ENCODE measurements at regions not wholly inside any gene's neighbourhood (a gene's known extent, or its start where the extent isn't known, plus 50 kb on each side); places are given as distances from the start of the nearest gene placed in this dataset.
"Not testable (repeated sequence)": the region's sequence is repeated elsewhere in the genome, so short reads cannot be mapped to it uniquely, and the experiment has no call there.

GRCh38 chr2:64735504-64735903 lies 81.8 kb upstream of the SERTAD2 start:
- ChIA-PET POLR2A (no interaction called here), CTCF (interaction anchor here (0.8 to 2.7 kb wide), 6 partner anchors 8 to 96 kb away, joined by 3 to 8 read pairs (median 6); partner anchors contain the start of gene SERTAD2)
- DNase-seq (ENCODE audit: extremely low spot score): no peak

DNA sequence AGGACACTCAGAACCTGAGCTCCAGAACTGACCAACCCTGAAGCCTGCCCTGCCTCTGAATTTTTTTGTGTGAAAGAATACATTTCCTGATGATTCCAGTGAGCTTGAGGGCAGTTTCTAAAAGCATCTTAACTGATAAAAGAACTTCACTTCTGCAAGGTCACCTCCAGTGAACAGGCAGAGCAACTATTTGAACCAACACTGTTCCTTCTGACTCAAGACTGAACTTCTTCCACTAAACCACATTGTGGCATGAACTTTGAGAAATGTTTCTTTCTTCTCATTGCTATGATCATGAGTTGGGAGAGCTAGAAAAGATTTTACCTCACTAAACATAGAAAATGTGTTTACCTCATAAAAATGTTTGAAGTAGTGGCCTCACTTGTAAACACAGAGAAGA lies 83.8 kb upstream of the SERTAD2 start:
- CTCF ChIA-PET: interaction anchor here (1.4 to 3.0 kb wide), 8 partner anchors 9 to 91 kb away, joined by 3 to 20 read pairs (median 6); partner anchors contain the start of gene SERTAD2
- no peak for TF ChIP-seq CTCF (IDR thresholded peaks at IDR 0.05; ENCODE audit: control extremely low read depth, extremely low read depth, low read depth, missing control alignments)
- POLR2A ChIA-PET: interaction anchor here (0.5 to 1.2 kb wide), 4 partner anchors 10 to 15 kb away, joined by 4 to 7 read pairs (median 4); no protein-coding TSS in a partner anchor
- DNase-seq (ENCODE audit: extremely low spot score): no peak

More at GRCh38 chr2:64735504-64735903, 81.8 kb upstream of the SERTAD2 start:
- no peak for TF ChIP-seq CTCF (IDR thresholded peaks at IDR 0.05; ENCODE audit: control extremely low read depth, extremely low read depth, low read depth, missing control alignments)

GRCh38 chr2:64738026-64738425 lies 84.3 kb upstream of the SERTAD2 start:
- no peak for TF ChIP-seq CTCF (IDR thresholded peaks at IDR 0.05; ENCODE audit: control extremely low read depth, extremely low read depth, low read depth, missing control alignments)
- DNase-seq (ENCODE audit: extremely low spot score): no peak
- ChIA-PET POLR2A (interaction anchor here (1.2 kb wide), 1 partner anchor 13 kb away, joined by 4 read pairs; no protein-coding TSS in a partner anchor), CTCF (interaction anchor here (1.3 to 3.0 kb wide), 8 partner anchors 9 to 92 kb away, joined by 3 to 20 read pairs (median 6); no protein-coding TSS in a partner anchor)

GRCh38 chr2:64742678-64743077 lies 89.0 kb upstream of the SERTAD2 start:
- CTCF ChIA-PET: interaction anchor here (0.8 to 2.3 kb wide), 6 partner anchors 8 to 117 kb away, joined by 3 to 8 read pairs (median 4); no protein-coding TSS in a partner anchor
- no peak for TF ChIP-seq CTCF (IDR thresholded peaks at IDR 0.05; ENCODE audit: control extremely low read depth, extremely low read depth, low read depth, missing control alignments)
- POLR2A ChIA-PET: interaction anchor here (1.9 kb wide), 1 partner anchor 8 kb away, joined by 16 read pairs; no protein-coding TSS in a partner anchor
- DNase-seq (ENCODE audit: extremely low spot score): no peak

DNA sequence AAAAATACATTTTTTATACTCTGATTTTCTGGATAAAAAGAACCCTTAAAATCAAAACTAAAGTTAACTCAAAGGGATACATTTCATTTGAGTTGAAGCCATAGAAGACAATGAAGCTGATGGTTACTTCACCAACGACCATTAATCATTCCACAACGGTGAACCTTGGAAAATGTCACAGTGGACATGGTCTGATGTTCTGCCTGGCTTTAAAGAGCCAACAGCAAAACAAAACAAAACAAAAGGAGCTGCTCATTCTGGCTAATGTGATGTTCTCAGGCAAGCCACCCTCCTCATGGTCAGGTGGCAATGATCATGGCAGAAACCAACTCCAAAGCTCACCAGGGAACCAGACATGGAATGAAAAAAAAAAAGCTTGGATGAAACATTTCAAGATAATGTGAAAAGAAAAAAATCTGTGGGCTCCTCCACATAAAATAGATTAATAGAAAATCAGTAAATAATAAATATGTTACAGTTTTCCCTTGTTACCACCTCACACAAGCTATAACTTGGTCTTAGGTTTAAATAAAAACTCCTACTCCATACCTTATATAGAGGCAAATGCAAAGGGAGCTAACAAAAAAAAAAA lies 90.1 kb upstream of the SERTAD2 start:
- ChIA-PET POLR2A (interaction anchor here (1.0 kb wide), 1 partner anchor 90 kb away, joined by 3 read pairs; the partner anchor contains the start of gene SERTAD2), CTCF (interaction anchor here (1.0 to 2.3 kb wide), 5 partner anchors 9 to 116 kb away, joined by 3 to 8 read pairs (median 4); no protein-coding TSS in a partner anchor)
- TF ChIP-seq CTCF (IDR thresholded peaks at IDR 0.05; ENCODE audit: control extremely low read depth, extremely low read depth, low read depth, missing control alignments): no peak

DNA sequence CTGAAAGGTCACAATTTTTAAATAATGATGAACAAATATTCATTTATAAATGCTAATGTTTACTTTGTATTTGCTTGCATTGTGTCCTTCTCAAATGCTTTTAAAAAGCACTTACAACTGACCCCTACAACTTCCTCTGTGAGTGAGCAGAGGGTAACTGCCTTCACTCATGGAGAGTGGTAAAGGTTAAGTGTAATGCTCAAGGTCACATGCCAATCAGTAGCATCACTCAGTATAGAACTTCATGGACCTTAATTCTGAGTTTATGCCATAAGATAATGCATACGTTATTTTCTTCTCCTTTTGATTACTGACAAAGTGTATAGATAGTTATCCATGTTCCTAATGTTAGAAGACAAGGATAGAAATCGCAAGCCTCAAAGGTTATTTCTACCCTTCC lies 91.8 kb upstream of the SERTAD2 start:
- ChIA-PET CTCF (interaction anchor here (0.8 kb wide), 1 partner anchor 10 kb away, joined by 3 read pairs; no protein-coding TSS in a partner anchor), POLR2A (no interaction called here)
- no peak for TF ChIP-seq CTCF (IDR thresholded peaks at IDR 0.05; ENCODE audit: control extremely low read depth, extremely low read depth, low read depth, missing control alignments)
- DNase-seq (ENCODE audit: extremely low spot score): no peak

More for the DNA sequence above, 90.1 kb upstream of the SERTAD2 start:
- no peak for DNase-seq (ENCODE audit: extremely low spot score)

- ChIA-PET CTCF (interaction anchor here (0.8 to 2.6 kb wide), 11 partner anchors 10 to 417 kb away, joined by 3 to 15 read pairs (median 5); no protein-coding TSS in a partner anchor), POLR2A (interaction anchor here (0.6 to 5.6 kb wide), 7 partner anchors 10 to 141 kb away, joined by 3 to 57 read pairs (median 4); partner anchors contain the start of gene SERTAD2)
- DNase-seq (ENCODE audit: extremely low spot score): not testable (repeated sequence)
Measured at GRCh38 chr2:64747690-64748091, 94.0 kb upstream of the SERTAD2 start.
